ENCODE measurements at regions not wholly inside any gene's neighbourhood (a gene's known extent, or its start where the extent isn't known, plus 50 kb on each side); places are given as distances from the start of the nearest gene placed in this dataset.
"Not testable (repeated sequence)": the region's sequence is repeated elsewhere in the genome, so short reads cannot be mapped to it uniquely, and the experiment has no call there.

- H3K36me3 ChIP-seq, result no peaks in the 10 kb centered on the region
- no peak for TF ChIP-seq CTCF (IDR thresholded peaks at IDR 0.05)
- TF ChIP-seq EP300 (IDR thresholded peaks at IDR 0.05), result no peak
- no peak for TF ChIP-seq POLR2A (IDR thresholded peaks at IDR 0.05)
- H3K4me1 ChIP-seq, result peaks cover 0 to 13% (median 0%) of the 10 kb centered on the region in 4 donors
- no peaks in the 10 kb centered on the region for H3K9me3 ChIP-seq
- 78 to 86% methylated on average over 8 of the region's 8 CpGs for WGBS, 2 donors
- no peak overlapping the region for H3K4me3 ChIP-seq
- H3K27me3 ChIP-seq, result no peaks in the 10 kb centered on the region
- H3K27ac ChIP-seq, result no peak overlapping the region
- no peak for DNase-seq (ENCODE audit: low spot score in 2 of 2)
Measured at GRCh38 chr10:3324612-3325038, 152.0 kb upstream of the PITRM1 start.

- H3K27ac ChIP-seq, result peak overlapping the region in 2 of 4 donors; percentile 2 to 11
- no peaks in the 10 kb centered on the region for H3K36me3 ChIP-seq
- no peak for TF ChIP-seq CTCF (IDR thresholded peaks at IDR 0.05)
- TF ChIP-seq EP300 (IDR thresholded peaks at IDR 0.05), result no peak
- no peak for TF ChIP-seq POLR2A (IDR thresholded peaks at IDR 0.05)
- DNase-seq (ENCODE audit: low spot score in 2 of 2), result no peak
- H3K9me3 ChIP-seq, result no peaks in the 10 kb centered on the region
- H3K4me1 ChIP-seq, result peaks cover 0 to 13% (median 0%) of the 10 kb centered on the region in 4 donors
- no peak overlapping the region for H3K4me3 ChIP-seq
- WGBS, 2 donors, result 42 to 44% methylated on average over 11 of the region's 11 CpGs
- no peaks in the 10 kb centered on the region for H3K27me3 ChIP-seq
Measured at GRCh38 chr10:3323865-3324498, 151.4 kb upstream of the PITRM1 start.

GRCh38 chr10:3321123-3321522, 148.5 kb upstream of the PITRM1 start:
- DNase-seq (ENCODE audit: low spot score in 2 of 2), result no peak
- H3K36me3 ChIP-seq, result no peaks in the 10 kb centered on the region
- 85 to 92% methylated on average over 9 of the region's 9 CpGs for WGBS, 2 donors
- H3K27ac ChIP-seq, result no peak overlapping the region
- H3K27me3 ChIP-seq, result no peaks in the 10 kb centered on the region
- H3K4me3 ChIP-seq, result no peak overlapping the region
- H3K4me1 ChIP-seq, result peaks cover 0 to 13% (median 0%) of the 10 kb centered on the region in 4 donors
- TF ChIP-seq POLR2A (IDR thresholded peaks at IDR 0.05) (no peak), CTCF (IDR thresholded peaks at IDR 0.05) (no peak), EP300 (IDR thresholded peaks at IDR 0.05) (no peak)
- no peaks in the 10 kb centered on the region for H3K9me3 ChIP-seq

GRCh38 chr10:3319811-3320226, 147.2 kb upstream of the PITRM1 start:
- Histone ChIP-seq H3K9me3 (no peaks in the 10 kb centered on the region), H3K4me1 (peaks cover 0 to 13% (median 0%) of the 10 kb centered on the region in 4 donors), H3K36me3 (no peaks in the 10 kb centered on the region), H3K27ac (no peak overlapping the region), H3K27me3 (no peaks in the 10 kb centered on the region), H3K4me3 (no peak overlapping the region)
- no peak for DNase-seq (ENCODE audit: low spot score in 2 of 2)
- TF ChIP-seq CTCF (IDR thresholded peaks at IDR 0.05) (no peak), EP300 (IDR thresholded peaks at IDR 0.05) (no peak), POLR2A (IDR thresholded peaks at IDR 0.05) (no peak)
- WGBS, 2 donors, result 86 to 93% methylated on average over 12 to 15 of the region's 25 CpGs

- H3K4me1 ChIP-seq; DNase-seq (ENCODE audit: low spot score in 2 of 2); H3K27ac ChIP-seq; H3K36me3 ChIP-seq; H3K27me3 ChIP-seq; H3K4me3 ChIP-seq; H3K9me3 ChIP-seq: not testable (repeated sequence)
- 95 to 98% methylated on average over 5 to 22 of the region's 22 CpGs for WGBS, 2 donors
Measured at GRCh38 chr10:3318480-3318807, 145.9 kb upstream of the PITRM1 start.

GRCh38 chr10:3317553-3318479, 145.2 kb upstream of the PITRM1 start:
- not testable (repeated sequence) for H3K9me3 ChIP-seq; H3K36me3 ChIP-seq; DNase-seq (ENCODE audit: low spot score in 2 of 2); H3K27me3 ChIP-seq; H3K27ac ChIP-seq; H3K4me1 ChIP-seq; H3K4me3 ChIP-seq
- 88 to 91% methylated on average over 23 to 29 of the region's 61 CpGs for WGBS, 2 donors

- not testable (repeated sequence) for H3K27ac ChIP-seq; H3K4me3 ChIP-seq; H3K27me3 ChIP-seq; DNase-seq (ENCODE audit: low spot score in 2 of 2); H3K4me1 ChIP-seq; H3K9me3 ChIP-seq; H3K36me3 ChIP-seq
- WGBS, 2 donors, result 61 to 79% methylated on average over 2 to 5 of the region's 5 CpGs
Measured at GRCh38 chr10:3314445-3315085, 142.0 kb upstream of the PITRM1 start.

GRCh38 chr10:3313784-3314444, 141.3 kb upstream of the PITRM1 start:
- 67 to 81% methylated on average over 2 of the region's 2 CpGs for WGBS, 2 donors
- H3K9me3 ChIP-seq; H3K36me3 ChIP-seq; DNase-seq (ENCODE audit: low spot score in 2 of 2); H3K27me3 ChIP-seq; H3K4me1 ChIP-seq; H3K27ac ChIP-seq; H3K4me3 ChIP-seq: not testable (repeated sequence)
